ENCODE measurements at regions not wholly inside any gene's neighbourhood (a gene's known extent, or its start where the extent isn't known, plus 50 kb on each side); places are given as distances from the start of the nearest gene placed in this dataset.
"Not testable (repeated sequence)": the region's sequence is repeated elsewhere in the genome, so short reads cannot be mapped to it uniquely, and the experiment has no call there.

GRCh38 chr3:177830411-177830849 is 633.1 kb upstream of the TBL1XR1 start:
- DNase-seq = no peak

GRCh38 chr3:177831361-177831760 is 634.1 kb upstream of the TBL1XR1 start:
- DNase-seq = no peak

- no peak for DNase-seq
These were observed 635.6 kb upstream of the TBL1XR1 start for GRCh38 chr3:177832880-177833279.

GRCh38 chr3:177833332-177833731 is 636.0 kb upstream of the TBL1XR1 start:
- DNase-seq = no peak

GRCh38 chr3:177835008-177835407 is 637.7 kb upstream of the TBL1XR1 start:
- DNase-seq = no peak

GRCh38 chr3:177835917-177836316 is 638.6 kb upstream of the TBL1XR1 start:
- no peak for DNase-seq

GRCh38 chr3:177836671-177837070 is 639.4 kb upstream of the TBL1XR1 start:
- no peak for DNase-seq

- DNase-seq = no peak
These were observed 640.8 kb upstream of the TBL1XR1 start for GRCh38 chr3:177837951-177838655.

GRCh38 chr3:177838766-177839350 is 641.6 kb upstream of the TBL1XR1 start:
- no peak for DNase-seq

- DNase-seq = no peak
These were observed 645.0 kb upstream of the TBL1XR1 start for GRCh38 chr3:177842302-177842701.

- DNase-seq = no peak
These were observed 645.8 kb upstream of the TBL1XR1 start for GRCh38 chr3:177842743-177843734.

- no peak for DNase-seq
These were observed 654.9 kb upstream of the TBL1XR1 start for GRCh38 chr3:177852001-177852807.

GRCh38 chr3:177855021-177855420 is 657.7 kb upstream of the TBL1XR1 start:
- DNase-seq = no peak

GRCh38 chr3:177860184-177860583 is 662.9 kb upstream of the TBL1XR1 start:
- DNase-seq = no peak

- no peak for DNase-seq
These were observed 665.7 kb upstream of the TBL1XR1 start for GRCh38 chr3:177862962-177863491.

- DNase-seq = not testable (repeated sequence)
These were observed 665.0 kb upstream of the KCNMB2 start for GRCh38 chr3:177871267-177871666.

- DNase-seq = no peak
These were observed 658.0 kb upstream of the KCNMB2 start for GRCh38 chr3:177878192-177878591.

- DNase-seq = no peak
These were observed 657.3 kb upstream of the KCNMB2 start for GRCh38 chr3:177878957-177879356.

GRCh38 chr3:177881351-177881750 is 654.9 kb upstream of the KCNMB2 start:
- no peak for DNase-seq

- peak; percentile 29 for DNase-seq
These were observed 654.0 kb upstream of the KCNMB2 start for GRCh38 chr3:177882124-177882648.

GRCh38 chr3:177883091-177883490 is 653.1 kb upstream of the KCNMB2 start:
- no peak for DNase-seq

- no peak for DNase-seq
These were observed 652.3 kb upstream of the KCNMB2 start for GRCh38 chr3:177883957-177884356.

Measured in stimulated activated CD4-positive, alpha-beta T cell treated with anti-CD3 and anti-CD28 coated beads, Interleukin-1b, Interleukin-23, amount 100 ng/mL, for 48 hours (primary cell).